ENCODE measurements at regions not wholly inside any gene's neighbourhood (a gene's known extent, or its start where the extent isn't known, plus 50 kb on each side); places are given as distances from the start of the nearest gene placed in this dataset.

DNA sequence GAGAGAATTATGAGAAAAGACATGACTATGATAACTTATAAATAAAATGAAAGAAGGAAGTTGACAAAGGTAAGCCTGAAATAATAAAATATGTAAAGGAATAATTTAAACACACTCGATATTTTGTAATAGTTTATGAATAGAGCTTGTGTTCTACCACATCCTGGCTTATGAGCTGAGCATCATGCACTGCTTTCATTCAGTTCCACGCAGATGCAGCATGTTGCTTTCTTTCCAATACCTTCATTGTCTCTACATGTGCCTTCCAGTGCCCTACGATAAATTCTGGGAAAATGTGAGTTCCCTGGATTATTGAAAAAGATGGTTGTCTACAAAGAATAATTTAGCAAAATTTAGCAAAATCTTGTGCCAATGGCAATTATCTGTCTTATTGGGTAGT is 398.9 kb upstream of the SEMA3C start:
- TF ChIP-seq ZNF274 (IDR thresholded peaks at IDR 0.05; ENCODE audit: low read depth, low read length): no peak
- no peak for TF ChIP-seq SUZ12 (IDR thresholded peaks at IDR 0.05; ENCODE audit: extremely low read depth, insufficient read depth, insufficient read length)
